ENCODE measurements at regions not wholly inside any gene's neighbourhood (a gene's known extent, or its start where the extent isn't known, plus 50 kb on each side); places are given as distances from the start of the nearest gene placed in this dataset.
"Not testable (repeated sequence)": the region's sequence is repeated elsewhere in the genome, so short reads cannot be mapped to it uniquely, and the experiment has no call there.

DNA sequence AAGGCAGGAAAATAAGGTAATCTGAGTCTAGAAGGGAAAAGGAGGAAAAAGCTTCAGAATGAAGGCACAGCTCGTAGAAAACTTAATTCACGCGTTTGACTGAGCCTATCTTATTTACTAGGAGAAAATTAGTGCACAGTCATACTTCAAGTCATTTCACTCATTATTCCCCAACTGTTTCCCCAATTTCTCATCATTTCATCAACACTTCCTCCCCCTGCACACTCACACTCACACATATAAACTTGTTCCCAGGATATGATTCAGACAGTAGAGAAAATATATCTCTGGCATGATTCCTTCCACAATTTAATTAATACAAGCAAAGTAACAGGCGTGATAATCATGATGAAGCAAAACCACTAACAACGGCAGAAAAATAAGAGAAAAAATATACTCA, 94.5 kb upstream of the F13A1 start:
- DNase-seq, result peak; percentile 75

GRCh38 chr6:6417475-6417874, 97.0 kb upstream of the F13A1 start:
- DNase-seq, result no peak

DNA sequence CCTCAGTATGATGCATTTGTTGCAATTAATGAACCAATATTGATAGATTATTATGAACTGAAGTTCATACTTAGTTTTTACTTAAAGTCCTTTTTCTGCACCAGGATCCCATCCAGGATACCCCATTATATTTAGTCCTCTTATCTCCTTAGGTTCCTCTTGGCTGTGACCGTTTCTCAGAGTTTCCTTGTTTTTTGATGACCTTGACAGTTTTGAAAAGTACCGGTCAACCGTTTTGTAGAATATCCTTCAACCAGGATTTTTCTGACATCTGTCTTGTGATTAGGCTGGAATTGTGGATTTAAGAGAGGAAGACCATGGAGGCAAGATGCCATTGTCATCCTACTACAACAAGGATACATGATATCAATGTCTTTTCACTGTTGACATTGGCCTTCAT, 98.0 kb upstream of the F13A1 start:
- DNase-seq, result no peak

DNA sequence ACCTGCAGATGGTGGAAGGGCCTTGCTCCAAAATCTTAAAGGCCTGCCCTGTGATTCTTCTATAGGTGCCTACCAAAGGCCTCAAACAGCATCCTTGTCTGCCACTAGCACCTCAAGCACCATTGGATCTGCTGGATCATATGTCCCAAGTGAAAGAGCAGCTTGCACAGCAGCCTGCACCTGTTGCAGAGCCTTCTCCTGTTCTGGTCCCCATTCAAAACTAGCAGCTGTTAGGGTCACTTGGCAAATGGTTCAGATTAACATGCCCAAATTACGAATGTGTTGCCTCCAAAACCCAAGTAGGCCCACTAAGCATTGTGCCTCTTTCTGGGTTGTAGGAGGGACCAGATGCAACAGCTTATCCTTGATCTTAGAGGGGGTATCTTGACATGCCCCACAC, 99.6 kb upstream of the F13A1 start:
- DNase-seq, result no peak

- DNase-seq, result no peak
Measured at GRCh38 chr6:6434151-6434550, 113.7 kb upstream of the F13A1 start.

DNA sequence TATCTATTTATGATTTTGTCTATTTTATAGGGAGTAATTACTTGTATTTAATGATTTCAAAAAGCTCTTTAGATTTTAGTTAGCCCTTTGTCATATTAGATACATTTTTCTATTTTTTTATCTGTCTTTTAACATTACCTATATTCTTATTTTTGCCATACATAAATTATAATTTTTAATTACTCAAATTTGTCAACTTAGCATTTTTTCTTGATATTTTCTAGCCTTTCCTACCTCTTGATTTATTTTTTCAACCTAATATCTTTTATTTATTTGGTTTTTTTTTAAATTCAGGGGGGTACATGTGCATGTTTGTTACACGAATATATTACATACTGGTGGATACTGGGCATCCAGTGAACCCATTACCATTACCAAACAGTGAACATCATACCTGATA, 114.3 kb upstream of the F13A1 start:
- no peak for DNase-seq

DNA sequence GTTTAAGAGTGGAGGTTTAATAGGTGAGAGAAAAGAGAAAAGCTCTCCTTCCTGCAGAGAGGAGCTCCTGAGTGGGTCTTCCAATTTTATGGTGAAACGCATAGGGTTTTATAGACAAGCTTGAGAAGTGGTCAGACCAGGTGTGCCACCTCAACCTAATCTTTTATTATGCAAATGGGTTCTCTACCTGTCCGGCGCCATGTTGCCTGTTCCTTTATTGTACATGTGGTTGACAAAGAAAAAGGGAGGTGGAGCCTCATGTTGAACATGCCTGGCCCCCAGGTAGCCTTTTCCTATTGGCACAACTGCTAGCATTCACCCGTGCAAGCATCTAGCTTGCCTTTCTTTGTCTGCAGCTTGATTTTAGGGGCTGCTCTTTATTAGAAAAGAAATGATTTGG, 115.9 kb upstream of the F13A1 start:
- DNase-seq, result no peak

- DNase-seq, result no peak
Measured at GRCh38 chr6:6436946-6437345, 116.5 kb upstream of the F13A1 start.

DNA sequence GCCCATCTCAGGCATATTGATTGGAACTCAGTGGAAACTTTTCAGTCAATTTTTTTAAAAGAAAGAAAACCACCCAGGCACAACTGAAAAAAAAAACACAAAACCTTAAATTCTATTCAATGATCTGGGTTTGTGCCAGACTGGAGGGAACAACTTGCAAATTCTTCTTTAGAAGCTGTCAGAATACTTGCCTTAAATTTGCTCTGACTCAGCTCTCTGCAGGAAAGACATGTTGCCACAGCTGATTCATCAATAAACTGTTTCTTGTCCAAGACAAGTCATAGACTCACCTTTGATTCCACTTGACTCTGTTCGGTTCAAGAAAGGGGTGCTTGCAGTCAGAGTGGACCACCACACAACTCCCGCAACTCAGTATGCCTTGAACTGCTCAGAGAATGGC, 117.8 kb upstream of the F13A1 start:
- DNase-seq, result no peak

DNA sequence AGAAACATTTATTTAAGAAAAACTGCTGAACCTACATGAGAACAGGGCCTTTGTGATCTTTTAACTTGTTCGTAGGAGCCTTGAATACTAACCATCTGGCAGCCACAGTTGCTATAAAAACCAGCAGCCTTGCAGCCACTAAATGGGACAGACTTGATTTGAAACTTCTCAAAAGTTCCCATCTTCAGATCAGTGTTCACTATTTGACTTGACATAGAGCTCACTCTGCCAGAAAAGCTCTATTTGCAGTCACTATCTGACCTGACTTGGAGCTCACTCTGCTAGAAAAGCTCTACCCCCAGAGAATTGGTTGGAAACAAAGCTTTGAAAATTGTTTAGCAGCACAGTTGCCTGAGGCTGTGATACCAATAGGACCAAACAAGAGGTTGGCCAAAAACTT, 119.3 kb upstream of the F13A1 start:
- no peak for DNase-seq

DNA sequence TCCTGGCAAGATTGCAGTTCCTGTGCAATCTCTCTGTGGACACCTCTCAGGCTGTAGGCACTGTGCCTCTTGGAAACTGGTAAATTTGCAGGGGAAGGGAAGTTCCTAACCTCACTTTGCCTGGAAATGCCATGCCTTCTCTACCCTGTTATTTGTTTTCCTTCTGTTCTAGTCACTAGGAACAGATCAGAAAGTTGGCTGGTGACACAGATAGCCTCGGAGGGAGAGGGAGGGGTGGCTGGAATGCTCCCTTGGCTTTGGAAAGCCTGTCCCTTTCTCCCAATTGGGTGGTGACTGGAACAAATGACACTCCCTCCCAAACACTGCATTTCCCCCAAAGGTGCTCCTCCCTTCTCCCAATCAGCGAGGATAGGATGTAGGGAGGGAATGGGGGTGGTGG, 131.5 kb upstream of the F13A1 start:
- DNase-seq, result no peak

GRCh38 chr6:6453186-6453585, 132.7 kb upstream of the F13A1 start:
- no peak for DNase-seq

GRCh38 chr6:6455272-6455671, 133.2 kb upstream of the LY86 start:
- no peak for DNase-seq

DNA sequence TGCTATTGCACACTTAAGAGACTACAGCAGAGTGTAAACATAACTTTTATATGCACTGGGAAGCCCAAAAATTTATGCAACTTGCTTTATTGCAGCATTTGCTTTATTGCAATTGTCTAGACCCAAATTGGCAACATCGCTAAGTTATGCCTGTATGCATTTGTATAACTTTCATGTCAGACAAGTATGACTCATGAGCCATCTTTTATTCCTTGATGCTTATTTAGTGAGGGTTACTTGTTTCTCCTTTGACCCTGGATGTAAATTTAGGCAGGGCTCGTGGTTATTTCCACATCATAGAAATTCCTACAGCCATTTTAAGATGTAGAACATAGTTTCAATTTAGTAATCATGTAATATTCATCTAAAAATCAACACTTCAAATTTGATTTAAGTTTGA, 130.3 kb upstream of the LY86 start:
- peak; percentile 74 for DNase-seq

DNA sequence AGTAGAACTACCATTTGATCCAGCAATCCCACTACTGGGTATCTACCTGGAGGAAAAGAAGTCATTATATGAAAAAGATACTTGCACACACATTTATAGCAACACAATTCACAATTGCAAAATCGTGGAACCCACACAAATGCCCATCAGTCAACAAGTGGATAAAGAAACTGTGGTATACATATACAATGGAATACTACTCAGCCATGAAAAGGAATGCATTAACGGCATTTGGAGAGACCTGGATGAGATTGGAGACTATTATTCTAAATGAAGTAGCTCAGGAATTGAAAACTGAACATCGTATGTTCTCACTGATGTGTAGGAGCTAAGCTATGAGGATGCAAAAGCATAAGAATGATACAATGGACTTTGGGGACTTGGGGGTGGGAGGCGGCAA, 128.6 kb upstream of the LY86 start:
- DNase-seq, result not testable (repeated sequence)

- DNase-seq, result peak; percentile 52
Measured at GRCh38 chr6:6460416-6460815, 128.1 kb upstream of the LY86 start.

DNA sequence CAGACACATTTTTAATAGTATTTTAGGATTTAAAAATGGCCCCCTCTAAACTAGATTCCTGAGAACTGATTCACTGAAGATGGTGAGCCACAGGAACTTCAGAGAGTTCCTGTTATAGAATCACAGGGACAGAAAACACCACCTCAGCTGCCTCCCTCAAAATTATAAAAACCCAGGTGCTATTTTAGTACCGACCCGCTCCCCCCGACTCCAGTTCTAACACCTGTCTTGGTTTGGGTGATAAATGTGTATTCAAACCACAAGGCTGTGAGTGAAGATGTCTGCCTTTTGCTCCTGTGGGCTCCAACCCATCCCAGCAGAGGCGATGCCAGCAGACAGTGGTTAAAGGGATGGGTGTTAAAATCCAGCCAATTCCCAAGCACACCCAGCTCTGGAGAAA, 127.4 kb upstream of the LY86 start:
- DNase-seq, result no peak

DNA sequence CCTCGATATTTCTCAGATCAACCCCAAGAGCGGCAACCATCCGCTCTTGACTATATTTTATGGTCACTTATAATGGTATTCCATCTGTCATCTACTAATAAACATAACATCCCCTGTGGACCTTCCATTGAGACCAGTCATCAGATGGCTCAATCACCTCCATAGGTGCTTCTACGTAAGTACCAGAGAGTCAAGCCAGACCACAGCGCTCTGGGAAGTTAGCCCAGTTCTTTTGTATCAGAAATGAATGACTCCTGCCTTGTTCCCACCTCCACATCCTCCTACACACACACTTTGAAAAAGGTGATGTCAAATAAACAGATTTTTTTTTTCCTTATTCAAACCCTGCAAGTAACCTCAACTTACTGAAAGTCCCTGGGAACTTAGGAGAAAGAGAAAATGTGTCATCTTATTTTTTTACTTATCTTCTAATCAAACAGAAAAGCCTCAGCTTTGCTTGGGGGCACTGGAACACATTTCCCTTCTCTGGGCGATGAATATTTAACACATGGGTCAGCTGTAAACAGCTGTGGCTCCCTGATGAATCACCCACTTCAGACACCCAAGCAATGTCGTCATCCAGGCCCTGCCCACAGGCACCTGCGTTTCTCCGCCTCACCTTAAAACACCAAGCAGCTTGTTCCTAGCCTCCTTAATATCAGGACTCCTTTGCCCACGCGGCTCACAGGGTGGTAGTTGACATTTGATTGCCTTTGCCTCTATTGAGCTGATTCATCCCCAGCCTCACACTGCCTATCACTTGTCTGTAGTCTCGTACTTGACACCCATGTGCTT, 121.4 kb upstream of the LY86 start:
- DNase-seq, result no peak

- peak; percentile 86 for DNase-seq
Measured at GRCh38 chr6:6469074-6469473, 119.4 kb upstream of the LY86 start.

DNA sequence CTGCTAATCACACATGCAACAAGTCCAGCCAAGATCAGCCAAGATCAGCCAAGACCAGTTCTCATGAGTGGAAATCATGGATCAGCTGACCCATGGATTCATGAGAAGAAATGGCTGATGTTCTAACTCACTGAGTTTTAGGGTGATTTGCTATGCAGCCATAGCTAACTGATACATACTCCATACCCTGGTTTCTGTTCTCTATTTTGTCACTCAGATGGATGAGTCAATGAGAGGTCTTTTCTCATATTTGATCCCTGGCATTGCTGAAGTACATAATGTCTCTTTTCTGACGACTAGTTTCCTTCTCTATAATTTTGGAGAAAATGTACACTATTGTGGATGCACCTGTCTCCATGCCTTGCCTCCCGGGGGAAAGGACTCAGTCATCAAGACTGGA, 118.4 kb upstream of the LY86 start:
- DNase-seq, result peak; percentile 62

GRCh38 chr6:6471276-6471675, 117.2 kb upstream of the LY86 start:
- DNase-seq, result no peak

- DNase-seq, result no peak
Measured at GRCh38 chr6:6474170-6474920, 114.2 kb upstream of the LY86 start.

- DNase-seq, result no peak
Measured at GRCh38 chr6:6479785-6480184, 108.7 kb upstream of the LY86 start.

- no peak for DNase-seq
Measured at GRCh38 chr6:6482256-6482655, 106.3 kb upstream of the LY86 start.

DNA sequence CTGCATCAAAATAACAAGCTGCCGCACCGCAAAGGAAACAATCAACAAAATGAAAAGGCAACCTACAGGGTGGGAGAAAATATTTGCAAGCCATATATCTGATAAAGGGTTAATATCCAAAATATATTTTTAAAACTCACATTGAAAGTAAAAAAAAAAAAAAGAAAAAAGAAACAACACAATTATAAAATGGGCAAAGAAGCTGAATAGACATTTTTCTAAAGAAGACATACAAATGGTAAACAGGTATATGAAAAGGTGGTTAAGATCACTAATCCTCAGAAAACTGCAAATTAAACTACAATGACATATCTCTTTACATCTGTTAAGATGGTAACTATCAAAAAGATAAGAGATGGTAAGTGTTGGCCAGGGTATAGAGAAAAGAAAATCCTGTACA, 105.4 kb upstream of the LY86 start:
- DNase-seq, result no peak

Data from inflammatory macrophage treated with lipopolysaccharide for 4 hours (primary cell).